COLO668 (cell line): ENCODE measurements at regions not wholly inside any gene's neighbourhood (a gene's known extent, or its start where the extent isn't known, plus 50 kb on each side); places are given as distances from the start of the nearest gene placed in this dataset.
A peak's percentile ranks its signal among the peaks of the same experiment; 100 is the strongest.

Experiments
- DNase-seq: peaks from one replicate; lab custom pipeline; 2025; ENCODE audit not compliant: unreplicated experiment; lab: John Stamatoyannopoulos, UW

DNA sequence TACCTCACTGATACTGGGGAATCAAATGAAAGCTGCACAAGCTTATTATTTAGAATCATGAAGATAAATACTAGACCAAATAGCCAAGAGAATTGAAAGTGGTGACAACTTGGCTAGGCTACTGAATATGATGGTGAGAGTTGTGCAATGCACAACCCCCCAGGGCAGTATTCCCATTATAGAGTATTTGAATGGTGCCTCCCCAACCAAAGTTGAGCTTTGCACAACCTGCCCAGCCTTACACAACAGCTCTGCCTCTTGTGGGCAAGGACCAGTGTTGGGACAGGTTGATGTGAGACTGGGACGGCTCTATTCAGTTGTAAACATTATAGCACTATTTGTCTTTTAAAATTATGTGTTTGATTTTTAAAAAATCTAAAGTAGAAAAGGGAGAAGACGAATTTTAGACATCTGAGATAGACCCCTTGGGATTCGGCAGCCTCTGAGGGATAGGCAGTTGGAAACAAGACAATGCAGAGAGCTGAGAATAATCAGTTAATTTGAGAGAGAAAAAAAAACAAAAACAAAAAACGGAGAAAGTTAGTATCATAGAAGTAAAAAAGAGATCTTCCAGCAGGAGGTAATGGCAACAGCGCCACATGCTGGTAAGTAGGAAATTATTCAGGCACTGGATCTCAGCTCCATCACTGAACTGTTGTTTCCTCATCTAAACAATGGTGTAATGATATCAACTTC lies 91.0 kb upstream of the KCNA3 start:
- DNase-seq = peak; percentile 44

DNA sequence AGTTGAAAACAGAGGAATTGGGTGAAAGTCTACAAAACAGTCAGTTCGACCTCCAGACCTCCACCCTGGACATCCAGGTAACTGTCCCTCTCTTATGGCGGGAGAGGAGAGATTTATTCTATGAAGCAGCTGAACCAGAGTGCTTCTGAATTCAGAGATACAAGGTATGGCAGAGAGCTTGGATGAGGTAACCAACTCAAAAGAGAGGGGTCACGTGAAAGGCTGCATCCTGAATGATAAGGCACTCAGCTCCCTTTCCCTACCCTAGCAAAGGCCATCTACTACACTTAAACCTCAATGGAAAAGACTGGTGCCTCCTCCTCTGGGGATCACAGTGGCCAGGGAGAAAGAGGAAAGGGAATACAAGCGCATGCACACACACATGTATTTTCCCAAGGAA lies 88.4 kb upstream of the KCNA3 start:
- DNase-seq = no peak

DNA sequence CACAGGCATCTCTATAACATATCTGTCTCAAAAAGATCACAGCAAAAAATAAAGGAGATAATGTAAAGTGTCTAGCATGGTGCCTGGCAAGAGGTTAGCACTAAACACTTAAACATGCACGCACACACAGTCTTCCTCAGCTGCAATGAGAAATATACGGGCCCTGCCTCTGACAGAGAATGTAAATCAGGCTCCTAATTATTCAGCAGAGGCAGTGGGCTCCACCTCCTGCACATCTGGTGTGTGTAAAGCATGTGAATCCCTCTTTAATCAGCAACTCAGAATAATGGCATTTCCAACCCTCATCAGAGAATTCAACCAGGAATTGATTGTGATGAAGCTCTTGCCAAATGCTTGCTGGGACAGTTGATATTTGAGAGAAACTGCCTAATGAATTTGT lies 85.6 kb upstream of the KCNA3 start:
- no peak for DNase-seq

DNA sequence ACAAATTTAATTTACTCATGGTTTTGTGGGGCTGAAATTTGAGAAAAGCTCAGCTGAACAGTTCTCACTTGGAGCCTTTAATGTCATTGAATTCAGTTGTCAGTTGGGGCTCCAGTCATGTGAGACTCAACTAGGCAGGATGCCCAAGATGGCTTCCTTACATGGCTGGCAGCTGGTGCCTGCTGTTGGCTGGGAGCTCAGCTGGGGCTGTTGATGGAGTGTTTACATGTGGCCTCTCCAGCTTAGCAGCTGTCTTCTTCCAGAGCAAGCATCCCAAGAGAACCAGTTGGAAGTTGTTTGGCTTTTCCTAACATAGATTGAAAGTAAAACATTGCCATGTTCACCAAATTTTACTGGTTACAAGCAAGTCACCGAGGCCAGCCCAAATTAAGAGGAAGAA lies 81.8 kb upstream of the KCNA3 start:
- DNase-seq = peak; percentile 48

DNA sequence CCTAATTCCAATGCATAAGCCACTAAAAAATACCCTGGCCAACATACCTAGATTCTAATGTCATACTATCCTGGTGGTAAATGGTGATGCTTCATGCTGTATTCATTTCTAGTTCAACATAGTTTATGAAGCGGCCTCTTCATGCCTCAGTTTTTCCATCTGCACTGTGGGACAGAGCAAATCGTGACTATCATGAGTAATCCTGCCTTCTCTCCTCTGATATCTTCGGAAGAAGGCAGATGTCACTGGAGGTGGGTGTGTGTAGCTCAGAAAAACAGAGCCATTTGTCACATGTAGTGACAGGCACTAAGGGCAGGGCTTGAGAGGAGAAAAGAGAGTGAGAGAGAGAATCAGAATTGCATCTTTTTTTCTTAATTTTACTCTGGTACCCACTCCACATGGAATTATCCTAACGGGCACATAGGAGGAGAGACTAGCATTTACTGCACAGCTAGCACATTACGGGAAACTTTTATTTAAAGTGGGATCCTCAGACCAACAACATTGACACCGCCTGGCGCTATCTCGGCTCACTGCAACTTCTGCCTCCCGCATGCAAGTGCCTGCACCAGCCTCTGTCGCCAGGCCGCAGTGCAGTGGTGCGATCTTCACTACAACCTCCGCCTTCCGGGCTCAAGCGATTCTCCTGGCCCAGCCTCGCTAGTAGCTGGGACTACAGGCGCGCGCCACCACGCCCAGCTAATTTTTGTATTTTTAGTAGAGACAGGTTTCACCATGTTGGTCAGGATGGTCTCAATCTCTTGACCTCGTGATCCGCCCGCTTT lies 78.4 kb upstream of the KCNA3 start:
- DNase-seq = no peak

DNA sequence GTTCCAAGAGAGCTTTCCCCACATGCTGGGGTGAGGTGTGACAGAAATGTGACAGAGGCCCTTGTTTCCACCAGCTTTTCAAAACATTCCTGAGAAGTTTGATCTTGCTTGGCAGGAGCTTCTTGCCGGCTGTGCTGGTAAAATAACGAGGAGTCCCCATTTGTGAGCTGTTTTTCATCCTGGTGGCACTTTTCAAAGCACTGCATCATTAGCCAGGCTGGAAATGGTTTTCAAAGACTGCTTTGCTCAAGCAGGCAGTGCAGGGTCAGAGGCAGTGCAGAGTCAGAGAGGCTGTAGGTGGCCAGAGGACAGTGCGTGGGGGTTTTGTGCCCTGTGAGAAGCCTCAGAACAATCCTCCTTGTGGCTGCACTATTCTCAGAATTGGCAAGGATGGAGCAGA lies 75.8 kb upstream of the KCNA3 start:
- no peak for DNase-seq

DNA sequence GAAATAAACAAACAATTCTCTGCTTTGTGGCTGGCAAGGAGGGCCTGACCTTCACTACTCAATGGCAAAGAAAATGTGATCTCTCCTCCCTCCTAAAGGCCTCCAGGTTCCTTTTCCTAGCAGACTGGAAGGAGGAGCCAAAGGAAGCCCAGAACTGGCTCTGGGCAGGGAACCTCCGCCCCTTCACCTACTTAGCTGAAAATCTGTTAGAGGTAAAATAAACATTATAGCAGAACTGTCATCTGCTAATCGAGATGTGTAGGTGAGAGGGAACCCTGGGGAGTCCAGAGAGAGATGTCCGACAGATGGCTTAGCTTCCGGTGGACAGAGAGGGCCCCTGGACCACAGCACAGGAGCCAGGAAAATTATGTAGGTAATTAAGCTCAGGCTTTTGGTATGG lies 75.2 kb upstream of the KCNA3 start:
- no peak for DNase-seq

DNA sequence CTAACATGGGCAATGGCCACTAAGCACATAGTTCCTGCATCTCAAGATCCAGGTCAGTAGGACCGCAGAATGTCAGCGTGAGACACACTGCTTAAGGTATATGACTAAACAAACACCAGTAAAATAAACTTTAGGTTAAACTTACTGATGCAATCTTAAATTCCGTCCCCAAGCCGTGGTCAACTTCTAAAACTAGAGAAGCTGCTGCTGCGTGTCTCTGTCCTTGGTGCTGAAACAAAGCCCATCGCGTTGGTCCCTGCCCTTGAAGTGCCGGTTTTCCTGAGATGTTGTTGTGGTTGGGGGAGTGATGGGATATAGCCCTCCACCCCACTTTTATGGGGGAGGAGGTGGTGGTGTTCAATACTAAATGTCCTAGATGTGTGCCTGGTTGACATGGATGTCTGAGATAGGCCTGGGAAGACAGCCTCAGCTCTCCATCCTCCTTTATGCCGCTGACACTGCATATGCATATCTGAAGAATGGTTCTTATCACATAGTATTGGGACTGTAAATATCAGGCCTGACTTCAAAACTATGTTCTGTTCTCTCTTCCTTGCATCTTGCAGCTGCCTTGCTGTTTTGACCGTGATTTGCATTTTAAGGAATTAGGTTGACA lies 72.0 kb upstream of the KCNA3 start:
- no peak for DNase-seq

DNA sequence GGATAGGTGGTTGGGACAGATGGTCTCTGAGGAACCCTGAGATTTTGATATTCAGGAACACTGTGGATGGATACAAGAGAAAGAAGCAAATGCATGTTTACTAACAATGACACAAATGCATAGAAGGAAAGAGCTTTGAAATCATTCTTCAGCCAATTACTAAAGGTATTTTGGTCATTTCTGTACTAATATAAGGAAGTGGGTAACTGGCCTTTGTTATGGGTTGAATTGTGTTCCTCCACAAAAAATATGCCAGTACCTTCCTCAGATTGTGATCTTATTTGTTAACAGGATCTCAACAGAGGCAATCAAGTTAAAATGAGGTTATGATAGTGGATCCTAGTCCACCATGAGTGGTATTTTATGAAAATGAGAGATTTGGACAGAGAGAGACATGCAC lies 68.7 kb upstream of the KCNA3 start:
- no peak for DNase-seq

DNA sequence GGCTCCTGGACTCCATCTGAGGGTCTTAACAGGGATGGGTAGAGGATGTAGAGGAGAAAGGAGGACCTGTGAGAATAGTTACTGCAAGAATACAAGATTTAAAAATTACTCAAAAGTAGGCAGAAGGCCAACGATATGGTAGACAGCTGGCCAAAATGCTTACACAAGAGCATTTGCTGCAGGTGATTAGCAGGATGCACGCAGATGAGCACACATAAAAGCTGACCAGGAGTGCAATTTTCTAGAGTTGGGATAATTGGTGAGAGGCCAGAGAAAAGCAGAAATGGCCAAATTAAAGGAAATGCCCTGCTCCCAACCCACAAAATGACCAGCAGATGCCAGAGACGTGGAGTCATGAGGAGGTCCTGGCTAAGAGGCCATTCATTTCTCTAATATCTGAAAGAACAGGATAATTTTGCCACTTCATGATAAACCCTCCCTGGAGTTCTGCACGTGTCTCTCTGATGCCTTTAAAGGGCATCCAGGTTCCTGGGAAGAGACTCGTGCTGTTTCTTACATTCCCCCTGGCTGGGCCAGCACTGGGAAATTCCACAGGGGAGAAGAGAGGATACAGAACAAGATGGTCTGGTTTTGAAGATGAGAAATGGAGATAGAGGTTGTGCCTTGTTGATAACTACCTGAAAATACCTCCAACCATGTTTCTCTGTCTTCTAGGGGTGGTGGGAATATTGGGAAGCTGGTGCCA lies 62.3 kb upstream of the KCNA3 start:
- DNase-seq = no peak

DNA sequence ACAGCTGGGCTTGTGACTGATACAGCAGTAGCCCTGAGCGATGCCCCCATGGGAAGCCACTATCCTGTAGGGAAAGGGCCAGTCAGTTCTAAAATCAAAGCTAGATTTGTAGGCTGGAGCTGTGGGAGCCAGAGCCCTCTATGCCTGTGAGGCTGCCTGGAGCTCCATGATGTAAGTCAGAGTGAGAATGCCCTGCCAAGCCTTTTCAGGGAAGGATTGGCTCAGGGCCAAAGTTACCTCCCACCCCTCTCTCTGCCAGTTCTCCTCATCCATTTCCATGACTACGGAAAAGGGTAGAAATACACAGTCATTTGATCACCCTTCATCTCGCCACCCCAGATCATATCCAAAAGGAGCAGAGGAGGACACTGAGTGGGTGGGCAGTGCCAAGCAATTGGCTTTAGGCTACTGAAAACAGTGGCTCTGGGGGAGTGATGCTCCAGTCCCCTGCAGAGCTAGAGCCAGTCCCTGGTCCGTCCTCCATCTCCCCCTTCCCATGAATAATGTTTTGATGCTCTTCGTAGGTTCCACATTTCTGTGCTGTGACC lies 59.5 kb upstream of the KCNA3 start:
- DNase-seq = no peak

DNA sequence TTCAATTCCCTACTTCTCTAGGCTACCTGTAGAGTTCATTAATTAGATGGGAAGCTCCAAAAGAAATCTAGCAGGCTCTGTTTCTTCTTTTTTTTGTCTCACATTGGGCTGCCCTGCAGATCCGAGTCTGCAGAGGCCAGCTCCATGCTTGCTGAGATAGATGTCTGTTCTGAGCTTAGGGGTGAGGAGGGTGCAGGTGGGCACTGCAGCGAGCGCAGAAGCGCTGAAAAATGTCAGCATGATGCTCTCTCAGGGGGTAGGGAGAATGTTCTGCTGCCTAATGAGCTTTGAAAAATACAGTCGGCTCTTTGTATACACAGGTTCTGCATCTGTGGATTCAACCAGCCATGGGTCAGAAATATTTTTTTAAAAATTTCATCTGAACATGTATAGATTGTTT lies 56.8 kb upstream of the KCNA3 start:
- DNase-seq = no peak

DNA sequence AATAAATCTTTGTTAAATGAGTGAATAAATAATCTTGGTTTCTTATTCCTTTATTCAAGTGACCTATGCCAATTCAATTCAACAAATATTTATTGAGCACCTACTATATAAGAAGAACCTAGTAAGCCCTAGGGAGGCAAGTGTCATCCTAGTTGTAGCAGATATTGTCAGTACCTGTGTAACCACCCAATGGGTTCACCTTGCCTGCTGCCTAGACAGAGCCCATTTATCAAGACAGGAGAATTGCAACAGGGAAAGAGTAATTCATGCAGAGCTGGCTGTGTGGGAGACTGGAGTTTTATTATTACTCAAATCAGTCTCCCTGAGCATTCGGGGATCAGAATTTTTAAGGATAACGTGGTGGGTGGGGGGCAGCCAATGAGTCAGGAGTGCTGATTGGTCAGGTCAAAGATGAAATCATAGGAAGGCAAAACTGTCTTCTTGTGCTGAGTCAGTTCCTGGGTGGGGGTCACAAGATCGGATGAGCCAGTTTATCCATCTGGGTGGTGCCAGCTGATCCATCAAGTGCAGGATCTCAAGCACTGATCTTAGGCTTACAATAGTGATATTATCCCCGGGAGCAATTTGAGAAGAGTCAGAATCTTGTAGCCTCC lies 53.8 kb upstream of the KCNA3 start:
- no peak for DNase-seq

DNA sequence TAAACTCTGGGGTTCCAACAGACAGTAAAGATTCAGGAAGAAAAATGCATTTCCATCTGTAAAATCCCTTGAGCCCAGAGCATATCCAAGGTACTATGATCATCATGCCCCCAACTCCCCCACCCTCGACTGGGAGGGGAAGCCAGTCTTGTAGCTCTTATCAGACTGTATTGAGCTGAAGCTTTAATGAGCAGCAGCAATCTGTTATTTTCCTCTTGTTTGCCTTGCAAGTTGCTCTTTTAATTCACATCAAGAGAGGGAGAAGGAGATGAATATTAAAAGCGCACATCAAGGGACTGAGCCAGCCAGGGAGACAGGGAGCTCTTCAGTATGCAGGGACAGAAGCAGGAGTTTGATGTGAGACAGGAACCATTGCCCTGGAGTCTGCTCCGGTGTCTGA lies 52.5 kb upstream of the KCNA3 start:
- DNase-seq = no peak

DNA sequence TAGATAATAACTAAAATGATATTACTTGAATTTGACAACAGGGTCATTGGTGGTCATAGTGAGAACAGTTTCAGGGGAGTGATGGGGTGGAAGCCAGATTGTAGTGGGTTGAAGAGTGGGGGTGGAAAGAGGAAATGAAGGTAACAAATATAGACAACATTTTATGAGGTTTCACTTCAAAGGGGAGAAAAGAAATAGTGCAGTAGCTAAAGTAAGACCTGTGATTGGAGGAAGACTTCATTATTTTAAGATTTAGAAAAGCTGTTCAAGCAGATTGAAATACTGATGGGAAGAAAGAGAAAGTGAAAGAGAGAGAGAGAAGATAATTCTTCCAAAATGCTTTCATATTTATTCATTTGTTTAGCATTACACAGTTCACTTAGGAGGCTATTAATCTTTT lies 52.0 kb upstream of the KCNA3 start:
- DNase-seq = no peak
